GM12878 (cell line): ENCODE measurements at regions not wholly inside any gene's neighbourhood (a gene's known extent, or its start where the extent isn't known, plus 50 kb on each side); places are given as distances from the start of the nearest gene placed in this dataset.

Source experiments
- ATAC-seq: fragments of 200-7000 bp; cut with Tn5 transposase; 3 replicates; pipeline ENCODE4 v1.9.1; 2020; ENCODE audit warnings: mild to moderate bottlenecking, moderate library complexity
- BruUV-seq: library from RNA; stranded (reverse); fragments of 400-500 nt; replicated peaks from 2 replicates; lab custom pipeline; 2021; lab: Mats Ljungman, UMichigan
- CTCF ChIA-PET: fragments of 300-600 bp; sonication (Branson Sonifier 250); formaldehyde crosslinking; extraction: SDS; loops from one replicate; lab custom pipeline; 2021; ENCODE audit warnings: inconsistent platforms; lab: Yijun Ruan, JAX
- POLR2A ChIA-PET: fragments of 350-600 bp; formaldehyde crosslinking; extraction: SDS; loops from one replicate; lab custom pipeline; 2021; ENCODE audit warnings: inconsistent platforms; lab: Charles Lee
- RAD21 ChIA-PET: fragments of 300-600 bp; sonication (Branson Sonifier 250); formaldehyde crosslinking; loops from one replicate; lab custom pipeline; 2023; ENCODE audit warnings: antibody characterized with exemption; ENCODE audit not compliant: unreplicated experiment; lab: Charles Lee
- SMC1A ChIA-PET: fragments of 300-600 bp; sonication (Branson Sonifier 250); formaldehyde crosslinking; loops from one replicate; lab custom pipeline; 2023; ENCODE audit not compliant: unreplicated experiment, uncharacterized antibody; lab: Charles Lee
- DNase-seq: peaks from one replicate; pipeline ENCODE4 v3.0.0-alpha.2; 2011; ENCODE audit warnings: low read depth, low spot score
- FAIRE-seq: peaks from 3 replicates; lab custom pipeline; 2011; peaks lifted over from hg19 to GRCh38; lab: Jason Lieb, UNC
- H2AFZ ChIP-seq: 2 replicates; pipeline ENCODE4 v1.6.0; 2011; ENCODE audit warnings: low read depth, low read length, control low read depth; ENCODE audit not compliant: control insufficient read depth
- H3K27ac ChIP-seq: 2 replicates; pipeline ENCODE4 v1.5.1; 2011; ENCODE audit warnings: control low read depth; ENCODE audit not compliant: control insufficient read depth, insufficient read depth
- H3K27me3 ChIP-seq, 2 experiments: replicated peaks in 1 of 2; 2 replicates each; pipeline versions ENCODE4 v1.6.0 to v1.6.1; 2011; ENCODE audit warnings: low read length in 1 of 2; ENCODE audit not compliant: control insufficient read depth in 2 of 2, insufficient read depth in 2 of 2
- H3K36me3 ChIP-seq, 2 experiments: 2 replicates each; pipeline ENCODE4 v1.5.1; 2011; ENCODE audit warnings: low read length in 1 of 2; ENCODE audit not compliant: control insufficient read depth in 2 of 2, insufficient read depth in 2 of 2
- H3K4me1 ChIP-seq: 2 replicates; pipeline ENCODE4 v1.6.1; 2011; ENCODE audit warnings: mild to moderate bottlenecking, low read length, moderate library complexity, mixed read lengths; ENCODE audit not compliant: control insufficient read depth, insufficient read depth
- H3K4me2 ChIP-seq: 2 replicates; pipeline ENCODE4 v1.6.0; 2011; ENCODE audit warnings: control low read depth; ENCODE audit not compliant: control insufficient read depth, insufficient read depth
- H3K4me3 ChIP-seq: fragments of 200-600 bp; sonication (generic); 2 replicates; pipeline ENCODE4 v1.5.1; 2016
- H3K79me2 ChIP-seq: 2 replicates; pipeline ENCODE4 v1.6.0; 2011; ENCODE audit warnings: low read length; ENCODE audit not compliant: control insufficient read depth, insufficient read depth
- H3K9ac ChIP-seq: 2 replicates; pipeline ENCODE4 v1.8.0; 2011; ENCODE audit warnings: low read length, control low read depth, mixed read lengths; ENCODE audit not compliant: control insufficient read depth, insufficient read depth
- H3K9me3 ChIP-seq: replicated peaks from 3 replicates; pipeline ENCODE4 v1.5.1; 2011; ENCODE audit warnings: mild to moderate bottlenecking, low read length; ENCODE audit not compliant: control insufficient read depth, insufficient read depth
- H4K20me1 ChIP-seq: 2 replicates; pipeline ENCODE4 v1.6.0; 2011; ENCODE audit not compliant: control insufficient read depth, insufficient read depth
- BMI1 ChIP-seq: fragments of 450-650 bp; IDR thresholded peaks from 2 replicates; pipeline ENCODE4 v1.6.1; 2016; ENCODE audit warnings: mild to moderate bottlenecking, moderate library complexity, borderline replicate concordance
- CBFB ChIP-seq: IDR thresholded peaks from 2 replicates; pipeline ENCODE4 v1.6.1; 2016; ENCODE audit warnings: antibody characterized with exemption, low read depth
- IRF5 ChIP-seq: fragments of 450-650 bp; IDR thresholded peaks from 2 replicates; pipeline ENCODE4 v1.6.1; 2017; ENCODE audit warnings: borderline replicate concordance
- MYB ChIP-seq: fragments of 150-350 bp; IDR thresholded peaks from 2 replicates; pipeline ENCODE4 v1.6.1; 2014; ENCODE audit warnings: mild to moderate bottlenecking, low read depth, low read length, borderline replicate concordance
- NRF1 ChIP-seq: conservative IDR thresholded peaks from 2 replicates; pipeline ENCODE4 v1.6.1; 2011; ENCODE audit warnings: mild to moderate bottlenecking, low read depth, low read length, improper control_type of control experiment
- POLR2AphosphoS2 ChIP-seq: IDR thresholded peaks from 2 replicates; pipeline ENCODE4 v1.6.1; 2011; ENCODE audit warnings: low read depth, mild to moderate bottlenecking, low read length, improper control_type of control experiment, moderate library complexity
- TCF3 ChIP-seq: IDR thresholded peaks from 2 replicates; pipeline ENCODE4 v1.6.1; 2012; ENCODE audit warnings: low read depth, mild to moderate bottlenecking, low read length, borderline replicate concordance; ENCODE audit not compliant: insufficient read depth
- ZSCAN29 ChIP-seq: fragments of 450-650 bp; IDR thresholded peaks from 2 replicates; pipeline ENCODE4 v1.6.1; 2017; ENCODE audit warnings: mild to moderate bottlenecking, moderate library complexity
- WGBS: methylation state at CpG from one replicate; pipeline ENCODE4 v1.1.6; 2016; ENCODE audit warnings: low lambda C conversion rate; ENCODE audit not compliant: insufficient replicate concordance, insufficient coverage; ENCODE audit errors: missing lambda C conversion rate; 5-methylcytosine and 5-hydroxymethylcytosine counted together
- in situ Hi-C: fragments of 300-500 bp; cut with MboI; formaldehyde crosslinking; loops from 9 replicates; pipeline ENCODE4 v1.14.3; 2018; ENCODE audit warnings: mixed read lengths
- intact Hi-C: fragments of 100-400 bp; cut with micrococcal nuclease; formaldehyde crosslinking; loops from one replicate; pipeline ENCODE4 v1.14.2; 2022; ENCODE audit not compliant: unreplicated experiment
- TF ChIP-seq, protein P1 (sequence below), 3 experiments: IDR thresholded peaks in 2 of 3; conservative IDR thresholded peaks in 1 of 3; 2 replicates each; pipeline ENCODE4 v1.5.1; 2011; ENCODE audit warnings: low read depth in 3 of 3, low read length in 3 of 3, mild to moderate bottlenecking in 3 of 3, control low read depth in 2 of 3, moderate library complexity in 2 of 3, inconsistent platforms in 1 of 3, mixed read lengths in 1 of 3; ENCODE audit not compliant: control insufficient read depth in 2 of 3, insufficient read depth in 1 of 3; ENCODE audit errors: extremely low read depth in 1 of 3
- TF ChIP-seq, protein P2 (sequence below): fragments of 450-650 bp; conservative IDR thresholded peaks from 2 replicates; pipeline ENCODE4 v1.6.1; 2017; ENCODE audit warnings: mild to moderate bottlenecking, moderate library complexity

GRCh38 chr2:185215497-185215896 is 523.1 kb upstream of the FSIP2 start:
- TF ChIP-seq IRF5: no peak
- TF ChIP-seq, protein P1, sequence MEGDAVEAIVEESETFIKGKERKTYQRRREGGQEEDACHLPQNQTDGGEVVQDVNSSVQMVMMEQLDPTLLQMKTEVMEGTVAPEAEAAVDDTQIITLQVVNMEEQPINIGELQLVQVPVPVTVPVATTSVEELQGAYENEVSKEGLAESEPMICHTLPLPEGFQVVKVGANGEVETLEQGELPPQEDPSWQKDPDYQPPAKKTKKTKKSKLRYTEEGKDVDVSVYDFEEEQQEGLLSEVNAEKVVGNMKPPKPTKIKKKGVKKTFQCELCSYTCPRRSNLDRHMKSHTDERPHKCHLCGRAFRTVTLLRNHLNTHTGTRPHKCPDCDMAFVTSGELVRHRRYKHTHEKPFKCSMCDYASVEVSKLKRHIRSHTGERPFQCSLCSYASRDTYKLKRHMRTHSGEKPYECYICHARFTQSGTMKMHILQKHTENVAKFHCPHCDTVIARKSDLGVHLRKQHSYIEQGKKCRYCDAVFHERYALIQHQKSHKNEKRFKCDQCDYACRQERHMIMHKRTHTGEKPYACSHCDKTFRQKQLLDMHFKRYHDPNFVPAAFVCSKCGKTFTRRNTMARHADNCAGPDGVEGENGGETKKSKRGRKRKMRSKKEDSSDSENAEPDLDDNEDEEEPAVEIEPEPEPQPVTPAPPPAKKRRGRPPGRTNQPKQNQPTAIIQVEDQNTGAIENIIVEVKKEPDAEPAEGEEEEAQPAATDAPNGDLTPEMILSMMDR (IDR thresholded peaks at IDR 0.05 in 2 of 3, conservative IDR thresholded peaks at IDR 0.05 in 1 of 3; ENCODE audit: control insufficient read depth in 2 of 3, extremely low read depth in 1 of 3, insufficient read depth in 1 of 3, low read depth in 3 of 3, low read length in 3 of 3): peak in 1 of 3 experiments; percentile 4; a peak in 1 of 6 replicates
- TF ChIP-seq, all 136 proteins: peak for 1
- in situ Hi-C loops: no loop called here
- intact Hi-C loops: no loop called here
- H2AFZ ChIP-seq: no peak overlapping the region
- DNase-seq (no peak), ATAC-seq (peak; percentile 85), FAIRE-seq (no peak)
- H3K4me2 ChIP-seq: no peak overlapping the region
- H3K27me3 ChIP-seq: no peaks in the 10 kb centered on the region
- POLR2A ChIA-PET: no interaction called here
- no peak overlapping the region for H3K9ac ChIP-seq
- H3K27ac ChIP-seq: no peak overlapping the region
- H3K79me2 ChIP-seq: no peaks in the 10 kb centered on the region
- WGBS: 0% methylated on average over 3 of the region's 3 CpGs
- H3K4me3 ChIP-seq: no peak overlapping the region
- RAD21 ChIA-PET: interaction anchor here (1.1 to 9.3 kb wide), 3 partner anchors 31 to 76 kb away, joined by 3 to 112 read pairs (median 3); no protein-coding TSS in a partner anchor
- CTCF ChIA-PET: interaction anchor here (0.5 to 9.0 kb wide), 3 partner anchors 37 to 1158 kb away, joined by 3 to 149 read pairs (median 3); no protein-coding TSS in a partner anchor
- SMC1A ChIA-PET: interaction anchor here (0.5 to 5.3 kb wide), 5 partner anchors 8 to 70 kb away, joined by 3 to 46 read pairs (median 4); no protein-coding TSS in a partner anchor
- H3K4me1 ChIP-seq: no peaks in the 10 kb centered on the region
- no peaks in the 10 kb centered on the region for H4K20me1 ChIP-seq
- BruUV-seq: no TSS peak
- H3K9me3 ChIP-seq: no peaks in the 10 kb centered on the region
- H3K36me3 ChIP-seq: no peaks in the 10 kb centered on the region

- TF ChIP-seq MYB: no peak
- no peak for TF ChIP-seq TCF3
- no peak for TF ChIP-seq BMI1
- no peak for TF ChIP-seq ZSCAN29
- no peak for TF ChIP-seq CBFB
- no peak for TF ChIP-seq POLR2AphosphoS2
- no peak for TF ChIP-seq NRF1
- TF ChIP-seq, protein P2, sequence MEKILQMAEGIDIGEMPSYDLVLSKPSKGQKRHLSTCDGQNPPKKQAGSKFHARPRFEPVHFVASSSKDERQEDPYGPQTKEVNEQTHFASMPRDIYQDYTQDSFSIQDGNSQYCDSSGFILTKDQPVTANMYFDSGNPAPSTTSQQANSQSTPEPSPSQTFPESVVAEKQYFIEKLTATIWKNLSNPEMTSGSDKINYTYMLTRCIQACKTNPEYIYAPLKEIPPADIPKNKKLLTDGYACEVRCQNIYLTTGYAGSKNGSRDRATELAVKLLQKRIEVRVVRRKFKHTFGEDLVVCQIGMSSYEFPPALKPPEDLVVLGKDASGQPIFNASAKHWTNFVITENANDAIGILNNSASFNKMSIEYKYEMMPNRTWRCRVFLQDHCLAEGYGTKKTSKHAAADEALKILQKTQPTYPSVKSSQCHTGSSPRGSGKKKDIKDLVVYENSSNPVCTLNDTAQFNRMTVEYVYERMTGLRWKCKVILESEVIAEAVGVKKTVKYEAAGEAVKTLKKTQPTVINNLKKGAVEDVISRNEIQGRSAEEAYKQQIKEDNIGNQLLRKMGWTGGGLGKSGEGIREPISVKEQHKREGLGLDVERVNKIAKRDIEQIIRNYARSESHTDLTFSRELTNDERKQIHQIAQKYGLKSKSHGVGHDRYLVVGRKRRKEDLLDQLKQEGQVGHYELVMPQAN: no peak
- no peak overlapping the region for H2AFZ ChIP-seq
- H3K27ac ChIP-seq: no peak overlapping the region
- H3K9me3 ChIP-seq: no peaks in the 10 kb centered on the region
- H3K79me2 ChIP-seq: no peaks in the 10 kb centered on the region
- H3K4me2 ChIP-seq: no peak overlapping the region
- H3K9ac ChIP-seq: no peak overlapping the region
- POLR2A ChIA-PET: no interaction called here
- intact Hi-C loops (no loop called here), in situ Hi-C loops (no loop called here)
- no TSS peak for BruUV-seq
- no peak for FAIRE-seq
- no peak overlapping the region for H3K4me3 ChIP-seq
- no peaks in the 10 kb centered on the region for H3K36me3 ChIP-seq
- CTCF ChIA-PET: interaction anchor here (0.6 to 1.2 kb wide), 2 partner anchors 59 to 124 kb away, joined by 3 read pairs; no protein-coding TSS in a partner anchor
- no peaks in the 10 kb centered on the region for H3K27me3 ChIP-seq
- DNase-seq: no peak
- H4K20me1 ChIP-seq: no peaks in the 10 kb centered on the region
- RAD21 ChIA-PET: no interaction called here
- SMC1A ChIA-PET: interaction anchor here (2.3 kb wide), 1 partner anchor 32 kb away, joined by 5 read pairs; no protein-coding TSS in a partner anchor
- ATAC-seq: no peak
- H3K4me1 ChIP-seq: no peaks in the 10 kb centered on the region
- 30% methylated on average over 3 of the region's 3 CpGs for WGBS
These were observed 518.6 kb upstream of the FSIP2 start for GRCh38 chr2:185219981-185220380.
